NCI-H1694 treated with DMSO at 0.1 percent for 48 hours (cell line): ENCODE measurements at regions not wholly inside any gene's neighbourhood (a gene's known extent, or its start where the extent isn't known, plus 50 kb on each side); places are given as distances from the start of the nearest gene placed in this dataset.
A peak's percentile ranks its signal among the peaks of the same experiment; 100 is the strongest.
"Not testable (repeated sequence)": the region's sequence is repeated elsewhere in the genome, so short reads cannot be mapped to it uniquely, and the experiment has no call there.

Experiments
- DNase-seq: peaks from one replicate; lab custom pipeline; 2025; lab: John Stamatoyannopoulos, UW

DNA sequence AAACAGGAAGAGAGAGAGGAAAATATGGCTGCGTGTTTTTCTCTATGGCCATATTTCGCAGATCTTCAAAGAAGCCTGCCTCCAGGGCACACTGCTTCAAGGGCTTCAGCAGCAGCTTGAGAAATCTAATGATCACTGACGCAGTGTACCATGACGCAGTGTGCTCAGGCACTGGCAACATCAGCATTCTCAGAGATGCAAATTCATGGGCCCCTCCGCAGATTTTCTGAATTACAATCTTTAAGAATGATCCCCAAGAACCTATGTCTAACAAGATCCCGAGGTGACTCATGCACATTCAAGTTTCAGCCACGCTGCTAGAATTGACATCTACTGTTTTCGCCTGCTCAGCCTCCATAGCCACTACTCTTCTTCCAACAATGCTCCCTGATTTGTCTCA, 143.9 kb upstream of the ZNF366 start:
- no peak for DNase-seq

DNA sequence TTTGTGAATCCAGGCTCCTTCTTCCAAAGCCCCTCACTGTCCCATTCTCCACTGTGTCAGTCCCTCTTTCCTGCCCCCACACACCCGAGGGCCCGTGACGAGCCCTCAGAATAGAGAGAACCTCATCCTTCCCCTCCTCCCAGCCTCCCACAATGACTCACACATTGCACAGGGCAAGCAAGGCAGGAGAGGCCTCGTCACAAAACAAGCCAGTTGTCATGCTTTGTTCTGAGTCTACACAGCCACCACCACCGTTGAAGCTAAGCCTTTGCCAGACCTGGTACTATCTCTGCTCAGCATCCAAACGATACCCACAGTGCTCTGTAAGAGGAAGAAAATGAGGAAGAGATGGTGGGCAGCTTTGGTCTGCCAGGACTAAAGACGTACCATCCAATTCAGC, 142.2 kb upstream of the ZNF366 start:
- DNase-seq: no peak

- DNase-seq: peak; percentile 2
These were observed 141.3 kb upstream of the ZNF366 start for GRCh38 chr5:72648480-72648879.

DNA sequence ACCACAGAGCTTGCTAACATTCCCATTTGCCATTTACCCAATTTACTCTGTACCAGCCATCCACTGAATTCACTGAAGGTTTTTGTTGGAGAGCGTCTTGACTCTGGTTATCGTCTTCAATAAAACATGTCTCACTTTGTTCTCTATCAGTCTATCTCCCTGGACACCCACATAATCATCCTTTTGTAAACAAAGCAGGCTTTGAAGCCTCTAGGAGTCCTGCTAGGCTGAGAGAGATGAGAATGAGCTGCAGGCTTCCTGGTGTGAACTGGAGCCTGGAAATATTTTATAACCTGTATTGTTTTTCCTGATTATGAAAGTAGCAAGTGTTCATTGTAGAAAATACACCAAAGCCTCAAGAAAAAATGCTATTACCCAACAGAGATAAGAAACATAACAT, 140.6 kb upstream of the ZNF366 start:
- DNase-seq: no peak

- DNase-seq: no peak
These were observed 139.1 kb upstream of the ZNF366 start for GRCh38 chr5:72646246-72646866.

GRCh38 chr5:72645064-72645846, 138.0 kb upstream of the ZNF366 start:
- no peak for DNase-seq

DNA sequence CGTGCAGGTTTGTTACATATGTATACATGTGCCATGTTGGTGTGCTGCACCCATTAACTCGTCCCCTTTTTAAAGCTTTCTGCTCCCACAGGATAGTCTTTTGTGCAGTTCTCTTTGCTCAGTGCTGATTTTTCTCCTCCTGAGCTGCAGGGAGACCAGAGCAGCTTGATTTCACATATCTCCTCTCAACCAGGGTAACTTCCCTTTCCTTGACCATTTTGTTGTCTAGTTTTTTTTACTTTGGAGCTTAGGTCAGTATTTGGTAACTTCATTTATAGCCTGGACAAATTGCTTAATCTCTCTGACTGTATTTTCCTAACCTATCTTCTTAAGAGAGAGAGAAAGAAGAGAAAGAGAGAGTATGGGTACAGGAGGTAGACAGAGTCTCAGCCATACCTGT, 137.1 kb upstream of the ZNF366 start:
- no peak for DNase-seq

GRCh38 chr5:72641164-72641563, 134.0 kb upstream of the ZNF366 start:
- DNase-seq: no peak

- no peak for DNase-seq
These were observed 129.8 kb upstream of the ZNF366 start for GRCh38 chr5:72637058-72637457.

DNA sequence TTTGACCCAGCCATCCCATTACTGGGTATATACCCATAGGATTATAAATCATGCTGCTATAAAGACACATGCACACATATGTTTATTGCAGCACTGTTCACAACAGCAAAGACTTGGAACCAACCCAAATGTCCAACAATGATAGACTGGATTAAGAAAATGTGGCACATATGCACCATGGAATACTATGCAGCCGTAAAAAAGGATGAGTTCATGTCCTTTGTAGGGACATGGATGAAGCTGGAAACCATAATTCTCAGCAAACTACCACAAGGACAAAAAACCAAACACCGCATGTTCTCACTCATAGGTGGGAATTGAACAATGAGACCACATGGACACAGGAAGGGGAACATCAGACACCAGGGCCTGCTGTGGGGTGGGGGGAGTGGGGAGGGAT, 129.4 kb upstream of the ZNF366 start:
- DNase-seq: not testable (repeated sequence)

- no peak for DNase-seq
These were observed 127.2 kb upstream of the ZNF366 start for GRCh38 chr5:72634444-72634843.

DNA sequence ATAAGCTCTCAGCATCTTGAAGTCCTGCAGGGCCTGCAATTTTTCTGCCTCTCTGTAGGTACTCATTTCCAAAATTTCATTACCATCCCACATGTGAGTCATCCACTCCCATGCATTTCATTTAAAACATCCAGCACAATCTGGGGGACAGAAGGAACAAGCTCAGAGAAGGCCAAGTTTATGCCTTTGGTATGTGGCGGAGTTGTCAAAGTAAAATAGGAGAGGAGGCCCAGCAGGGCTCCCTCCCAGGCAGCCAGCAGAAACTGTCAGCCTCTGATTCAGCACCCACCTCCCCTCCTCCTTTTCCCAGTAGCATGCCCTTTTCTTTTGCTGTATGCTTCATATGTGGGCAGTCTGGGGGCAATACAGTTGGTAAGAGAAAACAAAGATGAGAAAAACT, 126.4 kb upstream of the ZNF366 start:
- DNase-seq: no peak

DNA sequence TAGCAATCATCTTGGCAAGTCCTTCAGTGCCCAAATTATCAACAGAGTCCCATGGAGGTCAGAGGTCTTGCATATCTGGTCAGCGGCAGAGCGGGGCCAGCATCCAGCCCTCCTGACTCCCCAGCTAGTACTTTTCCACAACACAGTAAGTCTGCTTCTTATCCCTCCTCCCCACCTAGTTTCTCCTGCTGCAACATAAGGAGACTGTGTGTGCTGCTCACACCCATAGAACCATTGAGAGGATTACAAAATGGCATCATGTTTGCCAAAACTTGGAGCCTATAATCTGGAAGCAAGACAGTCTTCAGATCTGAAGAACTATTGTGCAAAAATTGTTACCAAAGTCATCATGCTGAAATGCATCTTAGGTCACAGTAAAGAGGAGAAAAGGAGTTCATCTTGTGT, 125.8 kb upstream of the ZNF366 start:
- DNase-seq: no peak

DNA sequence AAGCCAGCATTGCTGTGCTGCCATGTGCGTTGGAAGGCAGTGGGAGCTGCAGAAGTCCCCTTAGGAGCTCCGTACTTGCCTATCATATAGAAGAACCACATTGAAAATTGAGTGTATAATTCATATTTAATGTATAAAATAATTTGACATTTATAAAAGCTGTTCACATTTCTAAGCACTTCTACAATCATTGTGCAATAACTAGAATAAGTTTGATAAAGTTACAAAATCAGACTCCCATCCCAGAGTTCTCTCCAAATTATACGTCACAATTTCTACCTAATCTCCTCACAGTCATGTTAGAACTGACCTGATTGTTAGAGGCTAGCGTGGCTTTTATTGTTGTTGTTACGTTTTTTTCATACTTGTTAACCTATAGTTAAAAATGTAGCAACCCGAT, 123.5 kb upstream of the ZNF366 start:
- no peak for DNase-seq

DNA sequence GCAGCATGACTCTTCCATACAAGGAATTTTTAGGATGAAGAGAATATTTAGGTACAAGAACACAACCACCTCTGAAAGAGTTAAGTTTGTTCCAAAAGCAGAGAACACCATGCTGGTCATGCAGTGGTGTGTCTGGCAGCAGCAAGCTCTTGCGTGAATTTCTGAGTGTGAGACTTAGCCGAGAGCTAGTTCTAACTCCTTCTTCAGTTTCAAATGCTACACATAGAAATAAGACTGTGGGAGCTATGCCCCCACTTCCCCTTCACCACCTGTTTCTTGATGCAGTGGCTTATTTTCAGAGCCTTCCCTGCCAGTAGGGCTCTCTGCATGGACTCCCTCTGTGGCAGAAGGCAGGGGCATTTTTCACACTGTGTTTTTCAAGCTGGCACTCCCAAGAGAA, 122.9 kb upstream of the ZNF366 start:
- DNase-seq: no peak

DNA sequence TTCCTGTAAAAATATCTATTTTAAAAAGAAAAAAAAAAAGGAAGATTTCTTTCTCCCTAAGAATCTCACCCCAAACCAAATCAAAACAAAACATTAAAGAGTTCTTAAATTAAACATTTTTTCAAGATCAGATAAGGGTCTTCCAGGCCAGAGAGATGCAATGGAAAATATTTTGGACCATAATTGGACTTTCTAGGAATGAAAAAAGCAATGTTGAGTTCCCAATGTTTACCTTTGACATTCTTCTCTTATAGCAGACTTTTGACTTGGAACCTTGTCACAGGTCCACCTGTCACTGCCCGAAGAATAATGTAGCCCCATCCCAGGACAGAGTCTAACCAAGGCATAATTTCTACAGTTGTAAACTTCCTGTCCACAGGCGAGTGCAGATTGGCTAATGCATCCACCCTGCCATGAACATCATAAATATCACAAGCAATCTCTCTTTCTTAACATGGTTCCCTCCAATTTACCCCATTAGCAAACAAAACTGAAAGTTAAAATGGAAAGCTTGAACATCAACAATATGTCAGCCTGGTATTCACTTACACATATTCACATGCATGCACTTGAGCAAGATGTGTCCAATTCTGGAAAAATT, 121.7 kb upstream of the ZNF366 start:
- DNase-seq: no peak

DNA sequence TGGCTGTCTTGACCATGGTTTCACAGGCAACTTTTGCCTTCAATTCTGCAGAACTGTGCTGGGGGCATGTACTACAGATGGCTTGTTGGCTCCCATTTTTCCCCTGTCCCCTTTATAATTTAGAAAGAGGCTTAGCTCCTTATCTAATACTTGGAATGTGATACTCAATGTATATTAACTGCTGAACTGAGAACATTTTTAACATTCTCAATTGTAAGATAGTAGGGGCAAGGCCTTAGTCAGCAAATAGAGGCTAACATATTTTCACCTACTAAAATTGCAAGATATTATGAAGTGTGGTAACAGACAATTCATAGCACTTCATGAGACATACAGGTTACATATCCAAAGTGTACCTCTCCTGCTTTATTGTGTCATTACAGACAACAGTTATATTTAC, 118.1 kb upstream of the ZNF366 start:
- no peak for DNase-seq

GRCh38 chr5:72624641-72625236, 117.5 kb upstream of the ZNF366 start:
- DNase-seq: no peak

DNA sequence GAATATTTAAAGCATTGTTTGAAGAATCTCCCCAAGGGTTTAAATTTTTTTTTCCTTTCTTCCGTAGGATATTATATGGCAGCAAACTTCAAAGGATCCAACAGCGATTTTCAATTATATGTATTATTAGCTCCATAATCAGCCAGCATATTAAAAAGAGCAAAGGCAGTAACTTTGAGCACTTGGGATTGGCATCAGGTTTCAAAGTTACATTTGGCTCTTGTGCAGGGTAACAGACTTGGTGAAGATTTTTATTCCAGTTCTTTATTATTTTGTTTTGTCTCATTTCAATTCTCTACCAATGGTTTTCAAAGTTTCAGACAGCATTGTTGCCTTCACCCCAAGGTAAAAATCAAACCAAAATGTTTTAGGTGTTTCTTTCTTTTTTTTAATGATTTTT, 116.7 kb upstream of the ZNF366 start:
- no peak for DNase-seq

DNA sequence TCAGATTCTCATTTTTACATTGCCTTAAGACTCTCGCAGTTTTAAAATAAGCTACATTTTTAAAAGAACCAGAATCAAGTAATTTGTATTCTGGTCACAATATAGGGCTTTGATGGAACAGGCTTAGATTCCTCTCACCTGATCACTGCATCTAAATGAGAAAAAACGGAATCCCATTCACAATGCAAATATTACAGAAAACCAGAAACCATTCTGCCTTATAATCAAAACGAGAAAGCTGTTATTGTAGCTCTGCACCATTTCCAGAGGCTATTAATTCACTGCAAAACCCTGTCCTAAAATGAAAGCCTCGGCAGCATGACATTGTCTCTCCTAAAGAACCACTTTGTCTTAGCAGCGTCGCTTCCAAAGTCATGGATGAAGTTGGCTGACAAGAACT, 116.1 kb upstream of the ZNF366 start:
- no peak for DNase-seq

- DNase-seq: no peak
These were observed 115.1 kb upstream of the ZNF366 start for GRCh38 chr5:72622170-72622760.

DNA sequence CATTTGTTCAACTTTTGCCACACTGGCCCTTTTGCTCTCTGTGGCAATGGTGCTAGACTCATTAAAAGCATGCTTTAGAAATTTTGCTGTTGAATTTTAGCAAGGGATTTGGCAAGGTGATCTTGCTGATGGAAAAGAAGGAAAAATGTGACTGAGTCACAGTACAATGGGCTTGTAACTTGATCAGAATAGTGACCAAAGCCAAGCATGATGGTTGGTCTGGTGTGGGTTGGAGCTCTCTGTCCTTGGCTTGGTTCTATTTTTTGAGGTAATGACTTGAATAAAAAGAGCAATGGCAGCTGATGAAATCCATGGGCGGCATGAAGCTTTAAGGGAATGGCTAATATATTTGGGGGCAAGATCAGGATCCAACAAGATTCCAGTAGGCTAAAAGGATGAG, 114.4 kb upstream of the ZNF366 start:
- DNase-seq: no peak

- DNase-seq: no peak
These were observed 112.5 kb upstream of the ZNF366 start for GRCh38 chr5:72619677-72620076.
